HEK293T (cell line): ENCODE measurements at regions not wholly inside any gene's neighbourhood (a gene's known extent, or its start where the extent isn't known, plus 50 kb on each side); places are given as distances from the start of the nearest gene placed in this dataset.

Source experiments
- ARNT ChIP-seq: fragments of 450-650 bp; IDR thresholded peaks from 2 replicates; pipeline ENCODE4 v1.6.1; 2017; ENCODE audit warnings: mild to moderate bottlenecking
- BHLHE40 ChIP-seq: fragments of 450-650 bp; IDR thresholded peaks from 2 replicates; pipeline ENCODE4 v1.6.1; 2016; ENCODE audit warnings: mild to moderate bottlenecking, moderate library complexity, borderline replicate concordance
- ELF4 ChIP-seq: fragments of 450-650 bp; IDR thresholded peaks from 2 replicates; pipeline ENCODE4 v1.6.1; 2017; ENCODE audit warnings: antibody characterized with exemption
- FOXA1 ChIP-seq: fragments of 450-650 bp; IDR thresholded peaks from 2 replicates; pipeline ENCODE4 v1.6.1; 2016; ENCODE audit warnings: mild to moderate bottlenecking
- FOXK2 ChIP-seq: fragments of 450-650 bp; IDR thresholded peaks from 2 replicates; pipeline ENCODE4 v1.6.1; 2016; ENCODE audit warnings: mild to moderate bottlenecking
- FOXM1 ChIP-seq: fragments of 450-650 bp; IDR thresholded peaks from 2 replicates; pipeline ENCODE4 v1.6.1; 2017; ENCODE audit warnings: mild to moderate bottlenecking, borderline replicate concordance
- L3MBTL2 ChIP-seq: fragments of 450-650 bp; conservative IDR thresholded peaks from 2 replicates; pipeline ENCODE4 v1.6.1; 2016; ENCODE audit warnings: mild to moderate bottlenecking
- SUZ12 ChIP-seq: fragments of 450-650 bp; IDR thresholded peaks from 2 replicates; pipeline ENCODE4 v1.6.1; 2016; ENCODE audit warnings: mild to moderate bottlenecking
- TARDBP ChIP-seq: fragments of 450-650 bp; IDR thresholded peaks from 2 replicates; pipeline ENCODE4 v1.6.1; 2016
- TF ChIP-seq, protein P1 (sequence below): fragments of 450-650 bp; IDR thresholded peaks from 2 replicates; pipeline ENCODE4 v1.6.1; 2016

GRCh38 chr16:64878940-64879339, 242.9 kb downstream of the CDH11 start:
- TF ChIP-seq FOXM1 (no peak), ARNT (no peak), TARDBP (no peak), SUZ12 (no peak), FOXA1 (no peak), L3MBTL2 (no peak), BHLHE40 (no peak), FOXK2 (no peak), ELF4 (no peak)
- TF ChIP-seq, protein P1, sequence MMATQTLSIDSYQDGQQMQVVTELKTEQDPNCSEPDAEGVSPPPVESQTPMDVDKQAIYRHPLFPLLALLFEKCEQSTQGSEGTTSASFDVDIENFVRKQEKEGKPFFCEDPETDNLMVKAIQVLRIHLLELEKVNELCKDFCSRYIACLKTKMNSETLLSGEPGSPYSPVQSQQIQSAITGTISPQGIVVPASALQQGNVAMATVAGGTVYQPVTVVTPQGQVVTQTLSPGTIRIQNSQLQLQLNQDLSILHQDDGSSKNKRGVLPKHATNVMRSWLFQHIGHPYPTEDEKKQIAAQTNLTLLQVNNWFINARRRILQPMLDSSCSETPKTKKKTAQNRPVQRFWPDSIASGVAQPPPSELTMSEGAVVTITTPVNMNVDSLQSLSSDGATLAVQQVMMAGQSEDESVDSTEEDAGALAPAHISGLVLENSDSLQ = no peak
